ENCODE measurements at regions not wholly inside any gene's neighbourhood (a gene's known extent, or its start where the extent isn't known, plus 50 kb on each side); places are given as distances from the start of the nearest gene placed in this dataset.

DNA sequence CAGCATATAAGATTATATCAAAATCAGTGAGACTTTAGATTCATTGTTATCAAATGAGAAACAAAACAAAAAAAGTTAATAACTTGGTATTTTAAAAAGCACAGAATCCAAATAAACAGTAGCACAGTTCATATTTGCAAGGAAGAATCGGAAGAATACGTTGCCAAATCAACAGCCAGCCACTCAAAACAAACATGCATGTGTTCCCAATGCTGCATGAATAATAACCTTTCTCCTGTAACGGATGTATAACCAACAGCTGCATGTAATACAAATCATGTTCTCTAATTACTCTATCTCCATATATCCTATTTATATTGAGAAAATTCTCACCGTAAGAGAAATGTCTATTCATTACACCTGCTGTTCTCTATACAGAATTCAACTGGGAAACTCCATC lies 98.9 kb upstream of the FOXD3 start:
- TF ChIP-seq EZH2phosphoT487 (IDR thresholded peaks at IDR 0.05; ENCODE audit: low read depth, severe bottlenecking, unreplicated experiment): no peak
- TF ChIP-seq, protein P1, sequence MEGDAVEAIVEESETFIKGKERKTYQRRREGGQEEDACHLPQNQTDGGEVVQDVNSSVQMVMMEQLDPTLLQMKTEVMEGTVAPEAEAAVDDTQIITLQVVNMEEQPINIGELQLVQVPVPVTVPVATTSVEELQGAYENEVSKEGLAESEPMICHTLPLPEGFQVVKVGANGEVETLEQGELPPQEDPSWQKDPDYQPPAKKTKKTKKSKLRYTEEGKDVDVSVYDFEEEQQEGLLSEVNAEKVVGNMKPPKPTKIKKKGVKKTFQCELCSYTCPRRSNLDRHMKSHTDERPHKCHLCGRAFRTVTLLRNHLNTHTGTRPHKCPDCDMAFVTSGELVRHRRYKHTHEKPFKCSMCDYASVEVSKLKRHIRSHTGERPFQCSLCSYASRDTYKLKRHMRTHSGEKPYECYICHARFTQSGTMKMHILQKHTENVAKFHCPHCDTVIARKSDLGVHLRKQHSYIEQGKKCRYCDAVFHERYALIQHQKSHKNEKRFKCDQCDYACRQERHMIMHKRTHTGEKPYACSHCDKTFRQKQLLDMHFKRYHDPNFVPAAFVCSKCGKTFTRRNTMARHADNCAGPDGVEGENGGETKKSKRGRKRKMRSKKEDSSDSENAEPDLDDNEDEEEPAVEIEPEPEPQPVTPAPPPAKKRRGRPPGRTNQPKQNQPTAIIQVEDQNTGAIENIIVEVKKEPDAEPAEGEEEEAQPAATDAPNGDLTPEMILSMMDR (IDR thresholded peaks at IDR 0.05; ENCODE audit: poor library complexity): no peak
